A549 (cell line): ENCODE measurements at regions not wholly inside any gene's neighbourhood (a gene's known extent, or its start where the extent isn't known, plus 50 kb on each side); places are given as distances from the start of the nearest gene placed in this dataset.

Experiments
- ATAC-seq, 2 experiments: fragments of 200-7000 bp in 1 of 2; fragments of >200 bp in 1 of 2; cut with Nextera tagmentation in 1 of 2; cut with Tn5 transposase in 1 of 2; 3 replicates each; pipeline versions ENCODE4 v1.8.0 to v1.9.1; 2018 to 2020; ENCODE audit warnings: mild to moderate bottlenecking in 1 of 2, moderate library complexity in 1 of 2
- CTCF ChIA-PET: fragments of 300-600 bp; sonication (Branson Sonifier 250); formaldehyde crosslinking; extraction: SDS; loops from one replicate; lab custom pipeline; 2021; ENCODE audit warnings: antibody characterized with exemption, inconsistent platforms; lab: Yijun Ruan, JAX
- POLR2A ChIA-PET: fragments of 350-600 bp; formaldehyde crosslinking; extraction: SDS; loops from one replicate; lab custom pipeline; 2021; ENCODE audit warnings: antibody characterized with exemption, inconsistent platforms; lab: Yijun Ruan, JAX
- DNase-seq, 2 experiments: peaks; one replicate each; pipeline versions ENCODE4 v3.0.0 to v3.0.0-alpha.2; 2011 to 2016; ENCODE audit warnings: low read depth in 1 of 2, low spot score in 1 of 2
- FAIRE-seq: peaks from 2 replicates; lab custom pipeline; 2011; peaks lifted over from hg19 to GRCh38; lab: Jason Lieb, UNC
- H3K27ac ChIP-seq, 2 experiments: fragments of >200 bp; sonication (Bioruptor Twin); formaldehyde crosslinking; 3 replicates each; pipeline ENCODE4 v1.5.1; 2016 to 2017
- H3K4me1 ChIP-seq: fragments of >200 bp; sonication (Bioruptor Twin); formaldehyde crosslinking; 3 replicates; pipeline ENCODE4 v1.6.1; 2016
- H3K4me2 ChIP-seq: fragments of >200 bp; sonication (Bioruptor Twin); formaldehyde crosslinking; 3 replicates; pipeline ENCODE4 v1.6.1; 2016
- H3K4me3 ChIP-seq: fragments of >200 bp; sonication (Bioruptor Twin); formaldehyde crosslinking; 3 replicates; pipeline ENCODE4 v1.5.1; 2016
- H3K9me3 ChIP-seq: fragments of >200 bp; sonication (Bioruptor Twin); formaldehyde crosslinking; 3 replicates; pipeline ENCODE4 v1.6.1; 2016
- ATOH8 ChIP-seq: fragments of 250-450 bp; sonication (Bioruptor Pico); IDR thresholded peaks from 2 replicates; pipeline ENCODE4 v1.5.0; 2020; ENCODE audit warnings: low read depth, mild to moderate bottlenecking, moderate library complexity
- BHLHE40 ChIP-seq: IDR thresholded peaks from 2 replicates; pipeline ENCODE4 v1.6.1; 2012; ENCODE audit warnings: low read depth, low read length, inconsistent platforms
- CBX2 ChIP-seq: fragments of 200-600 bp; sonication (generic); IDR thresholded peaks from 2 replicates; pipeline ENCODE4 v1.6.1; 2016; ENCODE audit warnings: low read depth, mild to moderate bottlenecking, borderline replicate concordance
- CHD2 ChIP-seq: fragments of 150-350 bp; IDR thresholded peaks from 2 replicates; pipeline ENCODE4 v1.6.1; 2014; ENCODE audit warnings: low read length; ENCODE audit not compliant: partially characterized antibody
- E2F6 ChIP-seq: IDR thresholded peaks from 2 replicates; pipeline ENCODE4 v1.6.1; 2012; ENCODE audit warnings: low read depth, borderline replicate concordance
- EHF ChIP-seq: fragments of 250-450 bp; sonication (Bioruptor Pico); IDR thresholded peaks from 2 replicates; pipeline ENCODE4 v1.5.0; 2020; ENCODE audit warnings: mild to moderate bottlenecking
- ELK1 ChIP-seq: fragments of 150-350 bp; IDR thresholded peaks from 2 replicates; pipeline ENCODE4 v1.6.1; 2014; ENCODE audit warnings: low read depth, mild to moderate bottlenecking, low read length
- FOSB ChIP-seq: fragments of 250-450 bp; sonication (Bioruptor Pico); IDR thresholded peaks from 2 replicates; pipeline ENCODE4 v1.5.0; 2020; ENCODE audit warnings: mild to moderate bottlenecking, moderate library complexity
- HEYL ChIP-seq: fragments of 250-450 bp; sonication (Bioruptor Pico); IDR thresholded peaks from 2 replicates; pipeline ENCODE4 v1.8.0; 2021; ENCODE audit warnings: mild to moderate bottlenecking, moderate library complexity
- HMGXB4 ChIP-seq: fragments of 250-450 bp; sonication (Bioruptor Pico); IDR thresholded peaks from 2 replicates; pipeline ENCODE4 v1.5.0; 2021; ENCODE audit warnings: mild to moderate bottlenecking, moderate library complexity, borderline replicate concordance
- HOXB13 ChIP-seq: fragments of 250-450 bp; sonication (Bioruptor Pico); IDR thresholded peaks from 2 replicates; pipeline ENCODE4 v1.5.0; 2020; ENCODE audit warnings: low read depth, mild to moderate bottlenecking, moderate library complexity
- JUN ChIP-seq, 2 experiments: fragments of >200 bp; sonication (Bioruptor Twin); formaldehyde crosslinking; IDR thresholded peaks; 2 replicates in 1 of 2; 3 replicates in 1 of 2; pipeline ENCODE4 v1.6.1; 2016 to 2017
- KDM1A ChIP-seq: fragments of 200-600 bp; sonication (generic); IDR thresholded peaks from 2 replicates; pipeline ENCODE4 v1.6.1; 2016; ENCODE audit warnings: low read depth, mild to moderate bottlenecking
- KDM5A ChIP-seq: fragments of 200-600 bp; sonication (generic); IDR thresholded peaks from 2 replicates; pipeline ENCODE4 v1.6.1; 2016; ENCODE audit warnings: antibody characterized with exemption, mild to moderate bottlenecking
- MAZ ChIP-seq: fragments of 150-350 bp; IDR thresholded peaks from 2 replicates; pipeline ENCODE4 v1.6.1; 2014; ENCODE audit warnings: antibody characterized with exemption, low read depth, low read length, borderline replicate concordance
- MYC ChIP-seq: IDR thresholded peaks from 2 replicates; pipeline ENCODE4 v1.6.1; 2012; ENCODE audit warnings: mild to moderate bottlenecking, inconsistent platforms, low read length, improper control_type of control experiment, borderline replicate concordance
- PHF8 ChIP-seq: fragments of 200-600 bp; sonication (generic); IDR thresholded peaks from 2 replicates; pipeline ENCODE4 v1.6.1; 2016; ENCODE audit warnings: low read depth, mild to moderate bottlenecking, antibody characterized with exemption, moderate library complexity, borderline replicate concordance
- POLR2A ChIP-seq: IDR thresholded peaks from 2 replicates; pipeline ENCODE4 v1.6.1; 2012; ENCODE audit warnings: mild to moderate bottlenecking, low read length
- RAD21 ChIP-seq, 2 experiments: fragments of >200 bp in 1 of 2; sonication (Bioruptor Twin) in 1 of 2; formaldehyde crosslinking in 1 of 2; IDR thresholded peaks in 1 of 2; conservative IDR thresholded peaks in 1 of 2; 2 replicates in 1 of 2; 3 replicates in 1 of 2; pipeline ENCODE4 v1.6.1; 2012 to 2018; ENCODE audit warnings: inconsistent platforms in 1 of 2
- RARB ChIP-seq: fragments of 250-450 bp; sonication (Bioruptor Pico); IDR thresholded peaks from 2 replicates; pipeline ENCODE4 v1.8.0; 2021; ENCODE audit warnings: mild to moderate bottlenecking, moderate library complexity
- RCOR1 ChIP-seq: fragments of 150-350 bp; IDR thresholded peaks from 2 replicates; pipeline ENCODE4 v1.6.1; 2014; ENCODE audit warnings: antibody characterized with exemption, low read length, low read depth
- RFX5 ChIP-seq: fragments of 450-650 bp; IDR thresholded peaks from 2 replicates; pipeline ENCODE4 v1.7.1; 2014; ENCODE audit warnings: antibody characterized with exemption, mild to moderate bottlenecking, moderate library complexity
- SMC3 ChIP-seq: fragments of >200 bp; sonication (Bioruptor Twin); formaldehyde crosslinking; IDR thresholded peaks from 3 replicates; pipeline ENCODE4 v1.6.1; 2018; ENCODE audit warnings: inconsistent platforms
- SREBF2 ChIP-seq: fragments of 450-650 bp; IDR thresholded peaks from 2 replicates; pipeline ENCODE4 v1.6.1; 2014; ENCODE audit warnings: mild to moderate bottlenecking, moderate library complexity
- TFCP2L1 ChIP-seq: fragments of 250-450 bp; sonication (Bioruptor Pico); IDR thresholded peaks from 2 replicates; pipeline ENCODE4 v1.5.0; 2021; ENCODE audit warnings: mild to moderate bottlenecking
- USF2 ChIP-seq: fragments of 450-650 bp; IDR thresholded peaks from 2 replicates; pipeline ENCODE4 v1.6.1; 2014; ENCODE audit warnings: antibody characterized with exemption
- ZSCAN20 ChIP-seq: fragments of 250-450 bp; sonication (Bioruptor Pico); IDR thresholded peaks from 2 replicates; pipeline ENCODE4 v1.8.0; 2022; ENCODE audit warnings: mild to moderate bottlenecking, moderate library complexity
- WGBS: methylation state at CpG from one replicate; pipeline ENCODE4 v1.1.6; 2017; ENCODE audit errors: missing lambda C conversion rate; 5-methylcytosine and 5-hydroxymethylcytosine counted together

GRCh38 chr6:126641641-126642040, 301.7 kb downstream of the CENPW start:
- 73% methylated on average over 1 of the region's 1 CpG for WGBS
- Histone ChIP-seq H3K9me3 (no peaks in the 10 kb centered on the region), H3K27ac (no peak overlapping the region), H3K4me1 (no peaks in the 10 kb centered on the region), H3K4me2 (no peak overlapping the region), H3K4me3 (no peak overlapping the region)
- POLR2A ChIA-PET, result no interaction called here
- FAIRE-seq (no peak), ATAC-seq (no peak), DNase-seq (no peak)
- TF ChIP-seq RFX5 (no peak), KDM5A (no peak), E2F6 (no peak), HOXB13 (CRISPR knock-in tag) (no peak), CBX2 (no peak), SMC3 (no peak), RCOR1 (no peak), CHD2 (no peak), JUN (IDR thresholded peaks at IDR 0.05) (no peak), RAD21 (conservative IDR thresholded peaks at IDR 0.05 in 1 of 2, IDR thresholded peaks at IDR 0.05 in 1 of 2) (no peak), RARB (CRISPR knock-in tag) (no peak), HMGXB4 (no peak)
- CTCF ChIA-PET, result no interaction called here

GRCh38 chr6:126643352-126643751, 303.4 kb downstream of the CENPW start:
- no peak overlapping the region for H3K4me2 ChIP-seq
- TF ChIP-seq BHLHE40, result no peak
- CTCF ChIA-PET, result no interaction called here

GRCh38 chr6:126650931-126651330, 311.0 kb downstream of the CENPW start:
- no peak overlapping the region for H3K4me2 ChIP-seq
- H3K4me3 ChIP-seq, result no peak overlapping the region
- no peak for TF ChIP-seq EHF (CRISPR knock-in tag)
- no peak for TF ChIP-seq FOSB (CRISPR knock-in tag)
- no peak for TF ChIP-seq TFCP2L1 (CRISPR knock-in tag)
- TF ChIP-seq ZSCAN20, result no peak
- TF ChIP-seq ATOH8 (CRISPR knock-in tag), result no peak
- TF ChIP-seq SREBF2, result no peak
- TF ChIP-seq HOXB13 (CRISPR knock-in tag), result no peak
- no peak for TF ChIP-seq POLR2A
- TF ChIP-seq E2F6, result no peak
- no peak for TF ChIP-seq MAZ
- TF ChIP-seq RFX5, result no peak
- TF ChIP-seq MYC, result no peak
- no peak for TF ChIP-seq CHD2
- no peak for TF ChIP-seq HEYL (CRISPR knock-in tag)
- no peak for TF ChIP-seq RCOR1
- no peak for TF ChIP-seq USF2
- no peak for TF ChIP-seq RAD21 (conservative IDR thresholded peaks at IDR 0.05 in 1 of 2, IDR thresholded peaks at IDR 0.05 in 1 of 2)
- no peak for TF ChIP-seq PHF8
- TF ChIP-seq ELK1, result no peak
- no peak for TF ChIP-seq KDM1A
- WGBS, result 45% methylated on average over 2 of the region's 2 CpGs
- FAIRE-seq, result no peak
- ChIA-PET POLR2A (no interaction called here), CTCF (no interaction called here)
- H3K4me1 ChIP-seq, result no peaks in the 10 kb centered on the region
- no peak overlapping the region for H3K27ac ChIP-seq
- H3K9me3 ChIP-seq, result no peaks in the 10 kb centered on the region
- no peak for DNase-seq
- no peak for ATAC-seq

More at GRCh38 chr6:126643352-126643751, 303.4 kb downstream of the CENPW start:
- no peak for ATAC-seq
- no peak for FAIRE-seq
- H3K4me3 ChIP-seq, result no peak overlapping the region
- POLR2A ChIA-PET, result no interaction called here
- H3K4me1 ChIP-seq, result no peaks in the 10 kb centered on the region
- H3K27ac ChIP-seq, result no peak overlapping the region
- DNase-seq, result no peak
- 89% methylated on average over 13 of the region's 33 CpGs for WGBS
- no peaks in the 10 kb centered on the region for H3K9me3 ChIP-seq
